Loucy (cell line): ENCODE measurements at regions not wholly inside any gene's neighbourhood (a gene's known extent, or its start where the extent isn't known, plus 50 kb on each side); places are given as distances from the start of the nearest gene placed in this dataset.
"Not testable (repeated sequence)": the region's sequence is repeated elsewhere in the genome, so short reads cannot be mapped to it uniquely, and the experiment has no call there.

Source experiments
- H2AFZ ChIP-seq: fragments of 200-600 bp; sonication (generic); 2 replicates; pipeline ENCODE4 v1.6.0; 2016; ENCODE audit warnings: antibody characterized with exemption, mild to moderate bottlenecking, low read length, moderate library complexity
- H3F3A ChIP-seq: fragments of 200-600 bp; 2 replicates; pipeline ENCODE4 v1.6.0; 2016; ENCODE audit warnings: antibody characterized with exemption, low read depth, mild to moderate bottlenecking
- H3K27me3 ChIP-seq: fragments of 200-600 bp; sonication (generic); 2 replicates; pipeline ENCODE4 v1.6.1; 2014; ENCODE audit warnings: low read length, mild to moderate bottlenecking; ENCODE audit not compliant: insufficient read depth, poor library complexity, severe bottlenecking
- H3K36me3 ChIP-seq: fragments of 200-600 bp; sonication (generic); 2 replicates; pipeline ENCODE4 v1.6.1; 2016; ENCODE audit warnings: low read length; ENCODE audit not compliant: insufficient read depth
- H3K4me1 ChIP-seq: fragments of 200-600 bp; sonication (generic); 2 replicates; pipeline ENCODE4 v1.5.1; 2014; ENCODE audit warnings: low read length, mild to moderate bottlenecking; ENCODE audit not compliant: insufficient read depth, poor library complexity, severe bottlenecking
- H3K4me2 ChIP-seq: fragments of 200-600 bp; sonication (generic); 2 replicates; pipeline ENCODE4 v1.6.0; 2014; ENCODE audit warnings: antibody characterized with exemption, low read length, low read depth, mild to moderate bottlenecking; ENCODE audit not compliant: poor library complexity, severe bottlenecking
- H3K4me3 ChIP-seq: fragments of 200-600 bp; sonication (generic); 2 replicates; pipeline ENCODE4 v1.5.1; 2014; ENCODE audit warnings: low read length, mild to moderate bottlenecking, mixed read lengths; ENCODE audit not compliant: poor library complexity, severe bottlenecking
- H3K79me2 ChIP-seq: fragments of 200-600 bp; sonication (generic); 2 replicates; pipeline ENCODE4 v1.6.1; 2014; ENCODE audit warnings: low read length; ENCODE audit not compliant: insufficient read depth
- H3K9ac ChIP-seq: fragments of 200-600 bp; sonication (generic); 2 replicates; pipeline ENCODE4 v1.6.0; 2014; ENCODE audit warnings: mild to moderate bottlenecking, low read depth, low read length, moderate library complexity; ENCODE audit not compliant: poor library complexity, severe bottlenecking
- H3K9me2 ChIP-seq: fragments of 200-600 bp; sonication (generic); replicated peaks from 2 replicates; pipeline ENCODE4 v1.6.1; 2016; ENCODE audit warnings: low read depth, low read length, mixed read lengths
- H3K9me3 ChIP-seq: fragments of 200-600 bp; sonication (generic); 2 replicates; pipeline ENCODE4 v1.6.1; 2014; ENCODE audit warnings: mild to moderate bottlenecking, antibody characterized with exemption, low read length, low read depth; ENCODE audit not compliant: insufficient read depth
- H4K20me1 ChIP-seq: fragments of 200-600 bp; sonication (generic); 2 replicates; pipeline ENCODE4 v1.6.0; 2014; ENCODE audit warnings: antibody characterized with exemption, low read length, mild to moderate bottlenecking; ENCODE audit not compliant: insufficient read depth, poor library complexity, severe bottlenecking
- EZH2phosphoT487 ChIP-seq: fragments of 200-600 bp; IDR thresholded peaks from 2 replicates; pipeline ENCODE4 v1.6.1; 2018; ENCODE audit warnings: antibody characterized with exemption, mild to moderate bottlenecking, moderate library complexity, borderline replicate concordance
- TF ChIP-seq, protein P1 (sequence below): fragments of 200-600 bp; sonication (generic); conservative IDR thresholded peaks from 2 replicates; pipeline ENCODE4 v1.5.1; 2014; ENCODE audit warnings: mild to moderate bottlenecking, antibody characterized with exemption, low read length

DNA sequence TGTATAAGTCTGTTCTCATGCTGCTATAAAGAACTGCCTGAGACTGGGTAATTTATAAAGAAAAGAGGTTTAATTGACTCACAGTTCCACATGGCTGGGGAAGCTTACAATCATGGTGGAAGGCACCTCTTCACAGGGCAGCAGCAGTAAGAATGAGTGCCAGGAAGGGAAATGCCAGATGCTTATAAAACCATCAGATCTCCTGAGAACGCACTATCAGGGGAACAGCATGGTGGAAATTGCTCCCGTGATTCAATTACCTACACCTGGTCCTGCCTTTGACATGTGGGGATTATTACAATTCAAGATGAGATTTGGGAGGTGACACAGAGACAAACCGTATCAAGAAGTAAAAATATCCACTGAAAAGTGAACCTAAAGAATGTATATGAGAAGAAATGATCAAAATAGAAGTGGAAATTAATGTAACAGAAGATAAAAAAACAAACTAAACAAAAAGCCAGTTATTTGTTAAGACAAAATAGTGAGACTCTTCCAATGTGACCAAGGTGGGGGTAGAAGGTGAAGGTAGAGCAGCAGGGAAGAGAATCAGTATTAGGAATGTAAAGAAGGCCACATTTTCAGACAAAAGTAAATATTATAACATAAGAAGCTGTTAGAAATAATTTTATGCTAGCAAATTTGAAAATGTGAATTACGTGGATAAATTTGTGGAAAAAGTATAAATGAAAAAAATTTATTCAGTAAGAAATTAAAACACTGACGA, 372.9 kb downstream of the NKX6-1 start:
- Histone ChIP-seq H3K9ac (no peak overlapping the region), H3K27me3 (no peaks in the 10 kb centered on the region), H3F3A (no peaks in the 10 kb centered on the region), H3K4me2 (no peak overlapping the region), H3K4me3 (no peak overlapping the region), H3K36me3 (no peaks in the 10 kb centered on the region), H3K9me3 (no peaks in the 10 kb centered on the region), H2AFZ (no peak overlapping the region), H3K9me2 (no peaks in the 10 kb centered on the region), H3K79me2 (no peaks in the 10 kb centered on the region), H3K4me1 (no peaks in the 10 kb centered on the region), H4K20me1 (no peaks in the 10 kb centered on the region)
- TF ChIP-seq, protein P1, sequence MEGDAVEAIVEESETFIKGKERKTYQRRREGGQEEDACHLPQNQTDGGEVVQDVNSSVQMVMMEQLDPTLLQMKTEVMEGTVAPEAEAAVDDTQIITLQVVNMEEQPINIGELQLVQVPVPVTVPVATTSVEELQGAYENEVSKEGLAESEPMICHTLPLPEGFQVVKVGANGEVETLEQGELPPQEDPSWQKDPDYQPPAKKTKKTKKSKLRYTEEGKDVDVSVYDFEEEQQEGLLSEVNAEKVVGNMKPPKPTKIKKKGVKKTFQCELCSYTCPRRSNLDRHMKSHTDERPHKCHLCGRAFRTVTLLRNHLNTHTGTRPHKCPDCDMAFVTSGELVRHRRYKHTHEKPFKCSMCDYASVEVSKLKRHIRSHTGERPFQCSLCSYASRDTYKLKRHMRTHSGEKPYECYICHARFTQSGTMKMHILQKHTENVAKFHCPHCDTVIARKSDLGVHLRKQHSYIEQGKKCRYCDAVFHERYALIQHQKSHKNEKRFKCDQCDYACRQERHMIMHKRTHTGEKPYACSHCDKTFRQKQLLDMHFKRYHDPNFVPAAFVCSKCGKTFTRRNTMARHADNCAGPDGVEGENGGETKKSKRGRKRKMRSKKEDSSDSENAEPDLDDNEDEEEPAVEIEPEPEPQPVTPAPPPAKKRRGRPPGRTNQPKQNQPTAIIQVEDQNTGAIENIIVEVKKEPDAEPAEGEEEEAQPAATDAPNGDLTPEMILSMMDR: no peak
- TF ChIP-seq EZH2phosphoT487: no peak

DNA sequence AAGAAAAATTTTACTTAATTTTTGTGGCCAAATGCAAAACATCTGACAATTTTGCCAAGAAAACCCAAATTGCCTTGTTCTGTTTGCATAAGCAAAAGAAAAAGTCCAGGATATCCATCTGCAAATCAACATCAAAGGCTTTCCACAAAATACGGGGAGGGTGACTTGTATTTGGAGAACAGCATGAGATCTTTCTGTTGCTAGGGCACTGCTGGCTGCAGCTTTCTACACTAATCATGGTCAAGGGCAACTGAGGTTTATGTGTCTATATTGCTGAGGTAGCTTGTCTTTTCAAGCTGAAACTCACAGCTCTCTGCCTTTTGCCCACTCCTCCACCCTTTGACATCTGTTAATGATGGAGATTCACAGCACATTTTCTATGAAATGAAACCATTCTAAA, 389.1 kb downstream of the NKX6-1 start:
- Histone ChIP-seq H3K27me3 (no peaks in the 10 kb centered on the region), H2AFZ (no peak overlapping the region), H3K36me3 (no peaks in the 10 kb centered on the region), H3K9me2 (no peaks in the 10 kb centered on the region), H3K79me2 (no peaks in the 10 kb centered on the region), H3K4me2 (no peak overlapping the region), H3K4me3 (no peak overlapping the region), H3K9me3 (no peaks in the 10 kb centered on the region), H4K20me1 (no peaks in the 10 kb centered on the region), H3K4me1 (no peaks in the 10 kb centered on the region), H3K9ac (no peak overlapping the region), H3F3A (no peaks in the 10 kb centered on the region)
- no peak for TF ChIP-seq EZH2phosphoT487
- TF ChIP-seq, protein P1: no peak

DNA sequence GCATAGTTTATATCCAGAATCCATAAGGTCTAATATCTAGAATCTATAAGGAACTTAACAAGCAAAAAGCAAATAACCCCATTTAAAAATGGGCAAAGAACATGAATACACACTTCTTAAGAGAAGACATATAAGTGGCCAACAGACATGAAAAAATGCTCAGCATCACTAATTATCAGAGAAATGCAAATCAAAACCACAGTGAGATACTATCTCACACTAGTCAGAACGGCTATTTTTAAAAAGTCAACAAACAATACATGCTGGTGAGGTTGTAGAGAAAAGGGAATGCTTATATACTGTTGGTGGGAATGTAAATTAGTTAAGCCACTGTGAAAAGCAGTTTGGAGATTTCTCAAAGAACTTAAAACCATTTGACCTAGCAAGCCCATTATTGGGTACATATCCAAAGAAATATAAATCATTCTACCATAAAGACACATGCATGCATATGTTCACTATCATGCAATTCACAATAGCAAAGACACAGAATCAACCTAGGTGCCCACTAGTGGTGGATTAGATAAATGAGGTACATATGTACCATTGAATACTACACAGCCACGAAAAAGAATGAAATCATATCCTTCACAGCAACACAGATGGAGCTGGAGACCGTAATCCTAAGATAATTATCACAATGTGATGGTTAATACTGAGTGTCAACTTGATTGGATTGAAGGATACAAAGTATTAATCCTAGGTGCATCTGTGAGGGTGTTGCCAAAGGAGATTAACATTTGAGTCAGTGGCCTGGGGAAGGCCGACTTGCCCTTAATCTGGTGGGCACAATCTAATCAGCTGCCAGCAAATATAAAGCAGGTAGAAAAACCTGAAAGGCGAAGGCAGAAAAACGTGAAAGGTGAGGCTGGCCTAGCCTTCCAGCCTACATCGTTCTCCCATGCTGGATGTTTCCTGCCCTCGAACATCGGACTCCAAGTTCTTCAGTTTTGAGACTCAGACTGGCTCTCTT, 397.2 kb downstream of the NKX6-1 start:
- H3K9me3 ChIP-seq, H2AFZ ChIP-seq, H3K36me3 ChIP-seq, H3K27me3 ChIP-seq, H3K79me2 ChIP-seq, H3F3A ChIP-seq, H3K4me2 ChIP-seq, H4K20me1 ChIP-seq, H3K9ac ChIP-seq, H3K4me1 ChIP-seq, H3K4me3 ChIP-seq, H3K9me2 ChIP-seq: not testable (repeated sequence)
